ENCODE measurements at regions not wholly inside any gene's neighbourhood (a gene's known extent, or its start where the extent isn't known, plus 50 kb on each side); places are given as distances from the start of the nearest gene placed in this dataset.

GRCh38 chr11:134515081-134515960 lies 103.3 kb upstream of the B3GAT1 start:
- TF ChIP-seq CTCF (IDR thresholded peaks at IDR 0.05), result no peak
- TF ChIP-seq POLR2AphosphoS5 (IDR thresholded peaks at IDR 0.05), result peak in 1 of 3 donors; percentile 34
- no peak for TF ChIP-seq EP300 (IDR thresholded peaks at IDR 0.05; ENCODE audit: low read depth)
- TF ChIP-seq POLR2A (IDR thresholded peaks at IDR 0.05), result no peak
- H3K36me3 ChIP-seq, result no peaks in the 10 kb centered on the region
- peak; percentile 74 for DNase-seq
- no peak overlapping the region for H3K4me3 ChIP-seq
- H3K4me1 ChIP-seq, result peaks cover 3 to 23% (median 17%) of the 10 kb centered on the region in 4 donors
- peak overlapping the region; percentile 56 to 75 (median 70) for H3K27ac ChIP-seq
- 12 to 57% methylated on average over 6 to 26 of the region's 26 CpGs for WGBS, 2 donors (ENCODE audit: low coverage in 1 of 2)
- no peaks in the 10 kb centered on the region for H3K27me3 ChIP-seq
- intact Hi-C loops (cut with DNase I; ENCODE audit: low total_unique reads), result no loop called here
- H3K9me3 ChIP-seq, result no peaks in the 10 kb centered on the region
- in situ Hi-C loops (cut with MboI; ENCODE audit: low pct_ligation_motif_present in 1 of 4, low pct_unique_long_range_greater_than_20kb in 1 of 4, low sequenced_read_pairs in 3 of 4), result no loop called here

GRCh38 chr11:134514354-134514951 lies 102.4 kb upstream of the B3GAT1 start:
- in situ Hi-C loops (cut with MboI; ENCODE audit: low pct_ligation_motif_present in 1 of 4, low pct_unique_long_range_greater_than_20kb in 1 of 4, low sequenced_read_pairs in 3 of 4) (no loop called here), intact Hi-C loops (cut with DNase I; ENCODE audit: low total_unique reads) (no loop called here)
- 68% methylated on average over 10 of the region's 10 CpGs; no CpG with 5 or more reads in 1 of the 2 donors for WGBS, 2 donors (ENCODE audit: low coverage in 1 of 2)
- H3K9me3 ChIP-seq, result no peaks in the 10 kb centered on the region
- peaks cover 3 to 23% (median 17%) of the 10 kb centered on the region in 4 donors for H3K4me1 ChIP-seq
- H3K4me3 ChIP-seq, result no peak overlapping the region
- DNase-seq, result no peak
- no peaks in the 10 kb centered on the region for H3K36me3 ChIP-seq
- H3K27ac ChIP-seq, result peak overlapping the region in 1 of 4 donors; percentile 75
- no peaks in the 10 kb centered on the region for H3K27me3 ChIP-seq
- TF ChIP-seq CTCF (IDR thresholded peaks at IDR 0.05) (no peak), POLR2AphosphoS5 (IDR thresholded peaks at IDR 0.05) (no peak), EP300 (IDR thresholded peaks at IDR 0.05; ENCODE audit: low read depth) (no peak), POLR2A (IDR thresholded peaks at IDR 0.05) (no peak)

- Histone ChIP-seq H3K4me1 (peaks cover 3 to 23% (median 17%) of the 10 kb centered on the region in 4 donors), H3K36me3 (no peaks in the 10 kb centered on the region), H3K4me3 (no peak overlapping the region), H3K27ac (no peak overlapping the region), H3K27me3 (no peaks in the 10 kb centered on the region), H3K9me3 (no peaks in the 10 kb centered on the region)
- no peak for TF ChIP-seq CTCF (IDR thresholded peaks at IDR 0.05)
- no peak for TF ChIP-seq EP300 (IDR thresholded peaks at IDR 0.05; ENCODE audit: low read depth)
- no peak for TF ChIP-seq POLR2AphosphoS5 (IDR thresholded peaks at IDR 0.05)
- no peak for TF ChIP-seq POLR2A (IDR thresholded peaks at IDR 0.05)
- 79 to 84% methylated on average over 2 to 17 of the region's 18 CpGs for WGBS, 2 donors (ENCODE audit: low coverage in 1 of 2)
- intact Hi-C loops (cut with DNase I; ENCODE audit: low total_unique reads), result no loop called here
- in situ Hi-C loops (cut with MboI; ENCODE audit: low pct_ligation_motif_present in 1 of 4, low pct_unique_long_range_greater_than_20kb in 1 of 4, low sequenced_read_pairs in 3 of 4), result no loop called here
- no peak for DNase-seq
Measured at GRCh38 chr11:134513585-134514120, 101.6 kb upstream of the B3GAT1 start.
